ENCODE measurements at regions not wholly inside any gene's neighbourhood (a gene's known extent, or its start where the extent isn't known, plus 50 kb on each side); places are given as distances from the start of the nearest gene placed in this dataset.

DNA sequence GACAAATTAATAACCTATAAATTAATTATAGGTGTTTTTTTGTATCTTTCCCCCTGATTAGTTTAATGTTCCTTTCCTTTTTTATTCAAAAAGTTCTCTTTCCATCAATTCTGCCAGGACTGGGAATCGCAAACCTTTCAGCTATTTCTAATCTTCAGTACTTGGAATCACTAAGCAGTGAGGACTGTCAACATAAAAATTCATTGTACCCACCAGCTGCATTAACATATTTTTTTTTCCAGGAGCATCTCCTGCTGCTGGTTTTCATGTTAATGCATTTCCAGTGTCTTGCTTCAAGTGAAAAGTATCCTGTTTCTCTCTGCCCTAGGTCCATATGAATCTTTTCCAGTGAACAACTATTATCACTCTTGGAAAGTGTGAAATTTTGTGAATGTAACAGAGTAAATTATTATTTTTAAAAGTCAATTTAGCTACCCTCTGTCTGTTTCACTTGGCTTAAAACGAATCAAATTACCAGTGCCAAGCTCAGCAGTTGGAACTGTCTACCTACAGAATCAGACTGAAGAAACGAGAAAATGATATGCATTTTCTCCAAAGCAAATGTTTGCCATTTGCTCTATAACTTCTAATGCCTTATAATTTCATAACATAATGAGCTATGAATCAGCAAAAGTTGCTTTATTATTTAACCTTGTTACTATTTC, 804.4 kb downstream of the EPHA4 start:
- TF ChIP-seq, protein P1, sequence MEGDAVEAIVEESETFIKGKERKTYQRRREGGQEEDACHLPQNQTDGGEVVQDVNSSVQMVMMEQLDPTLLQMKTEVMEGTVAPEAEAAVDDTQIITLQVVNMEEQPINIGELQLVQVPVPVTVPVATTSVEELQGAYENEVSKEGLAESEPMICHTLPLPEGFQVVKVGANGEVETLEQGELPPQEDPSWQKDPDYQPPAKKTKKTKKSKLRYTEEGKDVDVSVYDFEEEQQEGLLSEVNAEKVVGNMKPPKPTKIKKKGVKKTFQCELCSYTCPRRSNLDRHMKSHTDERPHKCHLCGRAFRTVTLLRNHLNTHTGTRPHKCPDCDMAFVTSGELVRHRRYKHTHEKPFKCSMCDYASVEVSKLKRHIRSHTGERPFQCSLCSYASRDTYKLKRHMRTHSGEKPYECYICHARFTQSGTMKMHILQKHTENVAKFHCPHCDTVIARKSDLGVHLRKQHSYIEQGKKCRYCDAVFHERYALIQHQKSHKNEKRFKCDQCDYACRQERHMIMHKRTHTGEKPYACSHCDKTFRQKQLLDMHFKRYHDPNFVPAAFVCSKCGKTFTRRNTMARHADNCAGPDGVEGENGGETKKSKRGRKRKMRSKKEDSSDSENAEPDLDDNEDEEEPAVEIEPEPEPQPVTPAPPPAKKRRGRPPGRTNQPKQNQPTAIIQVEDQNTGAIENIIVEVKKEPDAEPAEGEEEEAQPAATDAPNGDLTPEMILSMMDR (IDR thresholded peaks at IDR 0.05) = no peak
- TF ChIP-seq EP300 (IDR thresholded peaks at IDR 0.05) (no peak), POLR2A (IDR thresholded peaks at IDR 0.05) (no peak)
